Osteocyte (in vitro differentiated cells): ENCODE measurements at regions not wholly inside any gene's neighbourhood (a gene's known extent, or its start where the extent isn't known, plus 50 kb on each side); places are given as distances from the start of the nearest gene placed in this dataset.
A peak's percentile ranks its signal among the peaks of the same experiment; 100 is the strongest.

Experiments
- DNase-seq: peaks from one replicate; pipeline ENCODE4 v3.0.0; 2021; ENCODE audit warnings: mixed read lengths; ENCODE audit not compliant: unreplicated experiment; ENCODE audit errors: extremely low spot score
- H3K27ac Mint-ChIP-seq: one replicate; pipeline ENCODE4 v1.8.0; 2021; ENCODE audit warnings: mild to moderate bottlenecking, mixed read lengths; ENCODE audit not compliant: unreplicated experiment
- H3K27me3 Mint-ChIP-seq: one replicate; pipeline ENCODE4 v1.8.0; 2021; ENCODE audit warnings: mixed read lengths; ENCODE audit not compliant: unreplicated experiment
- H3K36me3 Mint-ChIP-seq: one replicate; pipeline ENCODE4 v1.8.0; 2021; ENCODE audit warnings: mixed read lengths; ENCODE audit not compliant: unreplicated experiment
- H3K4me1 Mint-ChIP-seq: one replicate; pipeline ENCODE4 v1.8.0; 2021; ENCODE audit warnings: mixed read lengths; ENCODE audit not compliant: unreplicated experiment
- H3K4me3 Mint-ChIP-seq: one replicate; pipeline ENCODE4 v1.8.0; 2021; ENCODE audit warnings: mild to moderate bottlenecking, moderate library complexity, mixed read lengths; ENCODE audit not compliant: unreplicated experiment
- H3K9me3 Mint-ChIP-seq: one replicate; pipeline ENCODE4 v1.8.0; 2021; ENCODE audit warnings: mixed read lengths; ENCODE audit not compliant: unreplicated experiment
- TF ChIP-seq, protein P1 (sequence below): fragments of 200-600 bp; sonication (generic); IDR thresholded peaks from 2 replicates; pipeline ENCODE4 v1.5.0; 2021; ENCODE audit warnings: antibody characterized with exemption, mild to moderate bottlenecking, moderate library complexity

DNA sequence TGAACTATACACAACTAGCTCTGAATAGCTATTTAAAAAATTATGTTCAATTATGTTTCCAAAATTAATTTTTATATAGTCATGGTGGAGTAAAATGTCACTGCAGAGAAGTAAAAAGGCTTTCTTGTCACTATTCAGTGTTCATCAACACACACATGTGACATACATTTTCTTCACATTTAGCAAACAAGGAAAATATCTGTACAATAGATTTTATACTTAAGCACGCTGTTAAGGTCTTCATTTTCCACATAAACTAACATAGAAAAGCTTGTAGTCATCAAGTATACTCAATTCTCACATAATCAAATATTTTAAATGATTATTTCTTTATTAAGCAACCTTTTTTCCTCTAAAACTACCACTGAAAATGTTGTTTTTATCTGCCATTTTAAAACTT lies 141.2 kb upstream of the DIO2 start:
- peaks cover 6% of the 10 kb centered on the region for H3K4me1 Mint-ChIP-seq
- H3K27me3 Mint-ChIP-seq = no peaks in the 10 kb centered on the region
- peaks cover 16% of the 10 kb centered on the region for H3K9me3 Mint-ChIP-seq
- H3K36me3 Mint-ChIP-seq = no peaks in the 10 kb centered on the region
- no peak overlapping the region for H3K4me3 Mint-ChIP-seq
- no peak for DNase-seq
- H3K27ac Mint-ChIP-seq = no peak overlapping the region
- TF ChIP-seq, protein P1, sequence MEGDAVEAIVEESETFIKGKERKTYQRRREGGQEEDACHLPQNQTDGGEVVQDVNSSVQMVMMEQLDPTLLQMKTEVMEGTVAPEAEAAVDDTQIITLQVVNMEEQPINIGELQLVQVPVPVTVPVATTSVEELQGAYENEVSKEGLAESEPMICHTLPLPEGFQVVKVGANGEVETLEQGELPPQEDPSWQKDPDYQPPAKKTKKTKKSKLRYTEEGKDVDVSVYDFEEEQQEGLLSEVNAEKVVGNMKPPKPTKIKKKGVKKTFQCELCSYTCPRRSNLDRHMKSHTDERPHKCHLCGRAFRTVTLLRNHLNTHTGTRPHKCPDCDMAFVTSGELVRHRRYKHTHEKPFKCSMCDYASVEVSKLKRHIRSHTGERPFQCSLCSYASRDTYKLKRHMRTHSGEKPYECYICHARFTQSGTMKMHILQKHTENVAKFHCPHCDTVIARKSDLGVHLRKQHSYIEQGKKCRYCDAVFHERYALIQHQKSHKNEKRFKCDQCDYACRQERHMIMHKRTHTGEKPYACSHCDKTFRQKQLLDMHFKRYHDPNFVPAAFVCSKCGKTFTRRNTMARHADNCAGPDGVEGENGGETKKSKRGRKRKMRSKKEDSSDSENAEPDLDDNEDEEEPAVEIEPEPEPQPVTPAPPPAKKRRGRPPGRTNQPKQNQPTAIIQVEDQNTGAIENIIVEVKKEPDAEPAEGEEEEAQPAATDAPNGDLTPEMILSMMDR = no peak

DNA sequence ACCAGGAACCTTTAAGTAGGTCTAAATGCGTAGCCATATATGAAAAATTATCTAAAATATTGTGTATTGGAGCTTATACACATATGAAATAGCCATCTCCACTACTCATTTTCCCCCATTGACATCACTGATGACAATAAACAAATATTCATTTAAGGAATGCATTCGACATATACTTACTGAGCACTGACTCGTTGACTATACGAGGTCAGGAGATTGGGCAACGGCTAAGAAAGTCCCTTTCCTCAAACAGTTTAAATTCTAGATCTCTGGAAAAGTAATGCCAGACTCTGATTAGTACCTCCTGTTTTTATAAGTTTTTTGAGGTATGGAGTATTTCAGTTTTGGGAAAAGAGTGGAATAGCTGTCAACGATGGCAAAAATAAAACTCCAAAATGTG lies 139.4 kb upstream of the DIO2 start:
- Mint-ChIP-seq H3K27me3 (no peaks in the 10 kb centered on the region), H3K4me1 (peaks cover 2% of the 10 kb centered on the region), H3K27ac (no peak overlapping the region), H3K9me3 (peaks cover 14% of the 10 kb centered on the region), H3K4me3 (no peak overlapping the region), H3K36me3 (no peaks in the 10 kb centered on the region)
- TF ChIP-seq, protein P1 = no peak
- no peak for DNase-seq

DNA sequence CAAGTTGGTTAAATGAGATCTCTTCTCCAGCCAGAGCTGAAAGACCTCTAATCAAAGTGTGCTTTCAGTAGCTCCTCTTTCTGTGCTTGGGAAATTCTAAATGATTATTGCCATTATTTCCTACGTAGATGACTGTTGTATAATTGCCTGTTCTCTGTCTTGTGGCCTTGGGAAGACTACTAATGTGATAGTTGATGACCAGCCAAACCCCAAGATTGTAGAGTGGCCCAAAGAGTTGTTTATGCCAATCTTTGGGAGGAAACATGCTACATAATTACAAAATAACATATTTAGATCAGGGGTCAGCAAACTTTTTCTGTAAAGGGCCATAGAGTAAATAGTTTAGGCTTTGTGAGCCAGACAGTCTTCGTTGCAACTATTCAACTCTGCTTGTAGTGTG lies 135.1 kb upstream of the DIO2 start:
- no peak for DNase-seq
- Mint-ChIP-seq H3K4me3 (no peak overlapping the region), H3K27me3 (no peaks in the 10 kb centered on the region), H3K27ac (no peak overlapping the region), H3K36me3 (peaks cover 8% of the 10 kb centered on the region), H3K4me1 (no peaks in the 10 kb centered on the region), H3K9me3 (peaks cover 17% of the 10 kb centered on the region)
- TF ChIP-seq, protein P1 = no peak

DNA sequence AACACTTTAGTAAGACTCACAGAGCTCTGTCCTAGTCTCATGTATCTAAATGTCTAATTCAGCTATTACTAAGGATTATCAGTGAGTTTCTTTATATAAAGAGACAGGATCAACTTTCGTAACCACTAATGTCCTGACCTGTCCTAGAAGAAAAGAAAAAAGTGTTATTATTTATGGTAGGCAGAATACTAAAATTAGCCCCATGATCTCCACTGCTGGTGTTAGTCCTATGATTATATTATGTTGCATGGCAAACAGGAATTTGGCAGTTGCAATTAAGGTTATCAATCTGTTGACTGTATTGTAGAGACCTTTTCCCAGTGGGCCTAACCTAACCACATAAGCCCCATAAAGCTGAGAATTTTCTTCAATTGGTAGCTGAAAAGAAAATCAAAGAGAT lies 132.9 kb upstream of the DIO2 start:
- DNase-seq = no peak
- H3K4me3 Mint-ChIP-seq = no peak overlapping the region
- H3K4me1 Mint-ChIP-seq = no peaks in the 10 kb centered on the region
- no peaks in the 10 kb centered on the region for H3K27me3 Mint-ChIP-seq
- TF ChIP-seq, protein P1 = no peak
- peaks cover 12% of the 10 kb centered on the region for H3K36me3 Mint-ChIP-seq
- no peak overlapping the region for H3K27ac Mint-ChIP-seq
- H3K9me3 Mint-ChIP-seq = peaks cover 19% of the 10 kb centered on the region

DNA sequence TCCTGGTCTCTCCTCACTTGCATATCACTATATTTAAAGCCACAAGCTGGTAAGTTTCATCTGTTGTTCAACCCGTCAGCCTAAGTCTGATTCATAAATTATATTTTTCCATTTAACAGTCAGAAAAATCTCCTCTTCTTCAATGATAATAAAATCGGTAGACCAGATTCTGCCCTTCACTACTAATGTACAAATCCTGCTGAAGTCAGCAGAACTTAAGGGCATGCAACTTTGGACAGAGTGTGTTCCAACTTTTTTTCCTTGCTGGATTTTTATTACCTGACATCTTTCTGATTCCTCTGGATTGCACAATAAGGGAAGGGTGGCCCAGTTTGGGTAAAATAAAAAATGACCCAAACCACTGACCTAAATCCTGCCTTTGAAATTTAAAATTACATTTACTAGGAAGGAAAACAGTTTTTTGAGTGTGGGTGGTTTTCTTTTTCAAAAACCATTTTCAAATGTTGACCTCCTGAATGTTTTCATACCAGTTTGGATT lies 125.4 kb upstream of the DIO2 start:
- H3K4me3 Mint-ChIP-seq = no peak overlapping the region
- H3K27ac Mint-ChIP-seq = peak overlapping the region; percentile 92
- peaks cover 16% of the 10 kb centered on the region for H3K36me3 Mint-ChIP-seq
- H3K4me1 Mint-ChIP-seq = peaks cover 21% of the 10 kb centered on the region
- TF ChIP-seq, protein P1 = no peak
- DNase-seq = no peak
- no peaks in the 10 kb centered on the region for H3K27me3 Mint-ChIP-seq
- H3K9me3 Mint-ChIP-seq = peaks cover 10% of the 10 kb centered on the region
